Keratinocyte (primary cell): ENCODE measurements at regions not wholly inside any gene's neighbourhood (a gene's known extent, or its start where the extent isn't known, plus 50 kb on each side); places are given as distances from the start of the nearest gene placed in this dataset.

Experiments
- CTCF ChIP-seq, 3 experiments: IDR thresholded peaks in 1 of 3; conservative IDR thresholded peaks in 1 of 3; optimal IDR thresholded peaks in 1 of 3; 2 replicates in 2 of 3; 3 replicates in 1 of 3; pipeline versions ENCODE3 to v1.5.1; 2011; ENCODE audit warnings: low read length in 3 of 3, mild to moderate bottlenecking in 3 of 3, moderate library complexity in 2 of 3, control low read depth in 1 of 3, inconsistent platforms in 1 of 3; ENCODE audit not compliant: insufficient read depth in 2 of 3; ENCODE audit errors: extremely low read depth in 1 of 3
- EZH2 ChIP-seq: IDR thresholded peaks from one replicate; pipeline ENCODE4 v1.6.1; 2012; ENCODE audit warnings: inconsistent platforms, mild to moderate bottlenecking, low read length, moderate library complexity

- TF ChIP-seq CTCF (optimal IDR thresholded peaks at IDR 0.05 in 1 of 3, IDR thresholded peaks at IDR 0.05 in 1 of 3, conservative IDR thresholded peaks at IDR 0.05 in 1 of 3; ENCODE audit: extremely low read depth in 1 of 3, insufficient read depth in 2 of 3, low read length in 3 of 3), result no peak
- no peak for TF ChIP-seq EZH2
Measured at GRCh38 chr11:42074306-42074705, 614.9 kb upstream of the LRRC4C start.
